Femur (tissue), 1 donor: ENCODE measurements at regions not wholly inside any gene's neighbourhood (a gene's known extent, or its start where the extent isn't known, plus 50 kb on each side); places are given as distances from the start of the nearest gene placed in this dataset.

ENCODE experiments used
- DNase-seq: peaks from one replicate; pipeline ENCODE4 v3.0.0-alpha.2; 2017

DNA sequence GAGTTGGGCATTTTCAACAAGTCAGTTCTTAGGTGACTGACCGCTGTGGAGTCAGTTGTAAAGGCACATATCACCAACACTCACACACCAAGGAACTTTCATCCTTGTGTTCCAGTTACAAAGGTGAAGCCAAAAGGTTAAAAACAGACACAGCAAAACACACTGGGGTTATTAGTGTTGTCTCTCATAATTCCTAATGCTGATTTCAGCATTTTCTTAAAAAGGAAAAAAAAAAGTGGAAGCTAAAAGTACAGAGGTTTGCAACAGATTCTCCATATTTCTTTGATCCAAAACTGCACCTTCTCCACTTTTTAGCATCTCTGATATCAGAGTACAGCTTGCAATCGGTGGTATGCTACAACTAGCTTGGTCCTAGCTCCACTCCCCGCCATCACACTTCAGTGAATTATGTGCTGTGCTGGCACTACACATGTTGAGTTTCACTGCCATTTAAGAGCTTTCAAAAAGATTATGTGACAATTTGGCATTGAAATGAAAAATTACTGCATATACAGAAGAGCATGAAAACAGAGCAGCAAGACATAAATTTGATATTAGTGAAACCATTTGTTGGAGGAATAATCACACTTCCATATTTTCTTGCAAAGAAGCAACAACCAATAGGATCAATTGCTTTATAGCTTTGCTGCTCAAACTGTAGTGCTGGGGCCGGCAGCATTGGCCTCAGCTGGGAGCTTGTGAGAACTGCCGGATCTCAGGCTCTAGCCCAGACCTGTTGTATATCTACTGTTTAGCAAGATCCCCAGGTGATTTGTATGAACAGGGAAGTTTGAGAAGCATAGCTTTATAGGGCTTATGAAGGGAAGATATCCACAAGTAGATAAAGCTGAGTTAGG lies 62.3 kb upstream of the DAPL1 start:
- no peak for DNase-seq

DNA sequence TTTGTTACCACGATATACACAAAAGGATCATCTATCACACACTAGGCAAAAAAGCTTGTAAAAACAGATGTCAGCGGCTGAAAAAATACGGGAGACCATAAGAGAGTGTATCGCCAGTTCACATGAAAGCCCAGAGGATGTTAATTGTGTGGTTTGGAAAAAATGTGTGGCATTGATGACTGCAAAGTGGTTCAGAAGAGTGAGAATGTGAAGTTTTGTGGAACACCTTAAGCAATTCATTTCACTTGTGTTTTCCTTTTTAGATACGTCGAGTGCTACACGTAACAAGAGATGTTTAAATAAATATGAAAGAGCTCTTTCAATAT lies 61.7 kb upstream of the DAPL1 start:
- no peak for DNase-seq

DNA sequence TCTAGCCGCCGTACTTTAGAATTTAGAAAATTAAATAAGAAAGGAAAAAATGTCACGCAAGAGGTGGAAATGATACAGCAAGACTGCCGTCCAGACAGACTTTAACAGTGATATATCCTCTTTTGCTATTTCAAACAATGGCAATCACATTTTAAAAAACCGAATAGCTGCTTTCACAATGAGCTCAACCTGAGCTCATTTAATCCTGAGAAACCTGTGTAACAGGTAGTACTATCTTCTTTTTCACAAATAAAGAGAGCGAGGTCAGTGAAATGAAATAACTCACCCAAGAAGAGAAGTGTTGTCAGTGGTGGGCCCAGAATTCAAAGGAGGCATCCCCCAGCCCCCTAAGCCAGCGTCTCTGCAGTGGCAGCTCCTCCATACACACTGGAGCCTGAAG lies 60.7 kb upstream of the DAPL1 start:
- no peak for DNase-seq

DNA sequence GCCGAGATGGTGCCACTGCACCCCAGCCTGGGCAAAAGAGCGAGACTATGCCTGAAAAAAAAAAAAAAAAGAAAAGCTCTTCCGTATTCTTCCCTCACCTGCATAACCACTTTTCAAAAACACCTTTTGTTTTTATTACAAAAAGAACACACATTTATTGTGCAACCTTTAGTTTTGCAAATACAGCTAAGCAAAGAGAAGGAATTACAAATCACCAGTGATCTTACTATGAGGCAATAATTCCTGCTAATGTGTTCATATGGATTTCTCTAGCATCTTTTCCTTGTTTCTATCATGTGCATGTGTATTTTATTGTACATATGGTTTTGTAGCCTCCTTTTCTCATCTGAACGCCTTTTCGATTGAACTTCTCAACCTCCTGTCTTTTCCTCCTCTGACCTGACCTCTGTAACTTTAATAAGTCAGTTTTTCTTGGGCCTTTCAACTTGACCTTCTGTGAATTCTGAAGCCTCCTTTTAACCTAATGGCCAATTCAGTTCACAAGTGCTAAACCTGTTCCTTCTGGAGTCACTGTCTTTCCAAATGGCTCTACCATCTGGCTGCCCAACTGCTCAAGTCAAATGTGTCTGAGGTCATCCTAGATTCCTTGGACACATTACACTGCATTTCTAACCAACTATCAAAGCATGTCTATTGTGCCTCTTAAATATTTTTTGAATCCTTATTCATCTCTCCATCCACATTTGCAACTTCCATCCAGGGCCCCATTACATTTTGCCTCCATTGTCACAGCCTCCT lies 59.1 kb upstream of the DAPL1 start:
- no peak for DNase-seq

DNA sequence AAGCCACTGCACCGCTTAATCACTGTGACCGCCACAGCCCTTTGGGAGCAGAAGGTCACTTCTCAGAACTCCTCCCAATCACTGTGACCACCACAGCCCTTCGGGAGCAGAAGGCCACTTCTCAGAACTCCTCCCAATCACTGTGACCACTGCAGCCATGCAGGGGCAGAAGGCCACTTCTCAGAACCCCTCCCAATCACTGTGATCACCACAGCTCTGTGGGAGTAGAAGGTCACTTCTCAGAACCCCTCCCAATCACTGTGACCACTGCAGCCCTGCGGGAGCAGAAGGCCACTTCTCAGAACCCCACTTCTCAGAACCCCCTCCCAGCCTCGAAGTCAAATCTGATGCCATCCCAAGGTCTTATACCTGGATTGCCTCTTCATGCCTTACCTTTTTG lies 56.8 kb upstream of the DAPL1 start:
- no peak for DNase-seq

DNA sequence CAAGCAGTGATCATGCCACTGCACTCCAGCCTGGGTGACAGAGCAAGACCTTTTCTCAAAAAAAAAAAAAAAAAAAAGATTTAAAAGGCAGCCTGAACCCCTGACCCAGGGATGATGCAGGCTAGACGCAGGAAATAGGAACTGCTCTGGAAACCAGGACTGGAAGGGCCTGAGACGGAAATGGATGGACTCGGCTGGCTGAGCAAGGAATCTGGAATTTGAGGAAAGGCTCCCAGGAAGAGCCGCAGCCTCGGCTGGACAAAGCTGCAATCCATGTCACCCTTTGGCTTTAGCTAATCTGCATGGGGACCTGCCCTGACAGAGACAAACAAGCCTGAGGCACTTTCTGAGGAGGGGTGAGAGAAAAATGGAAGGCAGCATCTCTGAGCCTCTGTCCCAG lies 55.0 kb upstream of the DAPL1 start:
- DNase-seq, result no peak

DNA sequence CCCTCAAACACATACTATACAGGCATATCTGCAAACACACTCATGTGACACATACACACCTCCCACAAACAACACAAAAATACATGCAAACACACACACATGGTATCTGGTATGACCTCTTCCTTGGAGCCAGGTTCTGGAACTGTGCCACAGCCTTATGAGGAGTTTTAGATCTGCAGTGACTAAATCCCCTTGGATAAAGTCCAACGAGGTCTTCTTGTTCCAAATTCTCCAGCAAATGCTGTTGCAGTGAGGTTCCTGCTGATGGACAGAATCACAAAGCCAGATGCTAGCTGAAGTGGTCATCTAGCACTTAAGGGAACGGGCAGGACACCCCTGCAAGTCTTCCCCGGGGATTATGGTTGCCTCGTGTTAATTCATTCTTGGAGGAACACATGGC lies 54.5 kb upstream of the DAPL1 start:
- no peak for DNase-seq

DNA sequence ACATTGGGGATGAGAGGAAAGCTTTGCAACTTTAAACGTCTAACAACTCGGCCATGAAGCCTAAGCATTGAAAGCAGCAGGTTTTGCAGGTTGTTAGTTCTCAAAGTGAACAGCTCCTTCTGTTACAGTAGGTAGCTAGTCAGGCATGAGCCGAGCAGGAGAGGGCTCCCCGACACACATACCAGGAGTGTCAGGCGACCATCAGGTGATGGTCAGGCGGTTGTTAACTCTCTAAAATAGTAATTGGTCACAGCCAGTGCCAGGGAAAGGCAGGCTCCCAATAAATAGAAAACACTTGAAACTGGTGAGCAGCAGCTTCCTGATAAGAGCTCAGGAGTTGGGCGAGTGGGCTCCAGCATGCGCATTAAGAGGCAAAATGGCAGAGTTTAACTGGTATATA lies 53.5 kb upstream of the DAPL1 start:
- no peak for DNase-seq

DNA sequence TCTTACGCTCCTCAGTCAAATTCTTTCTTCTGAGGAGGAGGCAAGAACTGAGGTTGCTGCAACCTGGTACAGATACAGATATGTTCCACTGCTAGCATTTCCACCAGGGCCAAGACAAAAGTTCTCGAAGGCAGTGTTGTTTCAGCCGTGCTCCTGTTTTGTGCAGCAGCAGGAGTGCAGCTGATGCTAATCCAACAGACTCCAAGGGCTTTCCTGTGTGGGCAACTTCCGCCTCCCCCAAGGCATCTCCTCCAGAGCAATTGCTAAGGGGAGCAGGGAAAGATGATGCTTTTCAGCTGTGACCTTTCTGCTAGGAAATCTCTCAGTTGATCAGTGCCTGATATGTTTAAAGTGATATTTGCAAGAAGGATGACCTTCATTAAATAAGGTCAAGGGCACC lies 52.6 kb upstream of the DAPL1 start:
- DNase-seq, result no peak

DNA sequence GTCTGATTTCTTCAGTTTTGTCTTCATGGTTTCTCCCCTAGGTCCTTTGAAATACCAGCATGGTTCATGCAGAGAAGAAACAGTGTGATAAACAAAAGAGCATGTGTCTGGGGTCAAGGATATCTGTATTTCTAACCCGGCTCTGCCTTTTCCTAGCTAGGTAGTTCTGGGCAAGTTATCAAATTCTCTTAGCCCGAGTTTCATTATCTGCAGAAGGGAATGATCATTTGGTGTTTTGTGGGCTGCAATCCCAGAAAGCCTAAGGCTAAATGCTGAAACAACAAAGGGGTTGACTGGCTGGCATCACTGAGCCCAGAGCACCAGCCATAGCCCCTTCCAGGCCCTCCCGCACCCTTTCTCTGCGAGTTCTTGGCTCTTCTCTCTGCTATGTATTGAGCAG lies 51.7 kb upstream of the DAPL1 start:
- DNase-seq, result no peak

DNA sequence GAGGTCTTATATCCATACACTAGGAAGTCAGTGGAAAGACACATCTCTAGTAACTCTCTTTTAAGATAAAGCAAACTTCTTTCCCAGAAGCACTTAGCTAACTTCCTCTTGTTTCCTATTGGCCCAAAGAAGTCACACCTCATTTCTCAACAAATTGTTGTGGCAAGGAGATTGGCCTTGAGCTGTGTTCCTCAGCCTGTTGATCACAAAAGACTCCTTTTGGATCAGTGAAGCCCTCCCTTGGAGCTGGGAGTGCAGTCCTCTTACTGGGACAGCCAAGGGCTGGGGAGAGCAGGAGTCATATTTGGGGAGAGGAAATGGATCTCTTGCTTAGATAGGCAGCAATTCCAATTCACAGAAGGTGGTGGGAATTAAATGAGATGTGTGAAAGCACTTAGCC lies 51.2 kb upstream of the DAPL1 start:
- no peak for DNase-seq

DNA sequence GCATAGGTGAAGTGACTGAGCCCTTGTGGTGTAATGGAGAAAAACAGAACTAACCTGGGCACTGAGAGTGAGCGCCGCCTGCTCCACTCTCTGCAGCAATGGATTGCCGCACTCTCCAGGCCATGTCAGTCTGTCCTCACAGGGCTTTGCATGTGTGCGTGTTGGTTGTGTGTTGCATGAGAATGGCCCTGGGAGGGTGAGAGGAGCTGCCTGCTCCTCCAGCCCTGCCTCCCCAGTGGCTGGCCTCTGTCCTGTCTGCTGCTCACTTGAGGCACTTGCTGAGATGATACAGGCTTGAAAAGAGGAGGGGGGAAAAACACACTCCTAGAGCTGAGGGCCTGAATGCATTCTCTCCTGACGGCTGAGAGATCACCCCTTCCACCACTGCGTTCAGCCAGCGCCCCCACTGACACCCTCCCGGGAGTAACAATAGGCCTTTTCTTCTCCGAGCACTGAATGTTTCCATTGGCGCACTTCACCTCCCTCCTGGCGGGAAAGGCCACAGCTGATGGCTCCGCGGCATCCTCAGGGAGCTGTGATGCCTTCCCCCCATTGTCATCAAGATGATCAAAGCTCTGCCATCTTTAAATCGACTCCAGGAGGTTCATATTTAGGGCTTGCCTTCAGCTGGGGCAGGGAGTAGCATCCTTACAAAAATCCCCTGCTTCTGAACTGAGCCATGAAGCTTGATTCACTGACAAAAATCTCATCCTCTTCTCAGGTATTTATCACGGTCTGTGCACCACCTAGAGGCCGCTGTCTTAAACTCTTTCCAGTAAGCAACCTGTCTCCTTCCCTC lies 49.9 kb upstream of the DAPL1 start:
- DNase-seq, result peak; percentile 78
